HEK293 (cell line): ENCODE measurements at regions not wholly inside any gene's neighbourhood (a gene's known extent, or its start where the extent isn't known, plus 50 kb on each side); places are given as distances from the start of the nearest gene placed in this dataset.
"Not testable (repeated sequence)": the region's sequence is repeated elsewhere in the genome, so short reads cannot be mapped to it uniquely, and the experiment has no call there.

Experiments used
- CTCF ChIA-PET: fragments of 350-600 bp; formaldehyde crosslinking; extraction: SDS; loops from one replicate; lab custom pipeline; 2021; ENCODE audit warnings: antibody characterized with exemption; lab: Yijun Ruan, JAX
- POLR2A ChIA-PET: fragments of 300-600 bp; formaldehyde crosslinking; extraction: SDS; loops from one replicate; lab custom pipeline; 2020; ENCODE audit warnings: antibody characterized with exemption, inconsistent platforms; lab: Yijun Ruan, JAX
- H3K27ac ChIP-seq: fragments of 200-500 bp; sonication (Bioruptor generic); 2 replicates; pipeline ENCODE4 v1.5.1; 2014; ENCODE audit warnings: low read depth, low read length, control low read depth, inconsistent platforms; ENCODE audit errors: extremely low read depth
- H3K36me3 ChIP-seq, 2 experiments: fragments of 200-500 bp in 1 of 2; sonication (Bioruptor generic) in 1 of 2; 1 replicate in 1 of 2; 2 replicates in 1 of 2; pipeline ENCODE4 v1.5.1; 2014 to 2017; ENCODE audit warnings: inconsistent platforms in 2 of 2, low read length in 2 of 2; ENCODE audit not compliant: control insufficient read depth in 2 of 2, insufficient read depth in 1 of 2
- H3K4me1 ChIP-seq: fragments of 200-500 bp; sonication (Bioruptor generic); 2 replicates; pipeline ENCODE4 v1.5.1; 2014; ENCODE audit warnings: mild to moderate bottlenecking, low read length, inconsistent platforms; ENCODE audit not compliant: control insufficient read depth, insufficient read depth
- H3K4me3 ChIP-seq: 2 replicates; pipeline ENCODE4 v1.5.1; 2011; ENCODE audit warnings: low read depth, mild to moderate bottlenecking, control low read depth, low read length, moderate library complexity
- H3K9me3 ChIP-seq: fragments of 200-500 bp; sonication (Bioruptor generic); 2 replicates; pipeline ENCODE4 v1.5.1; 2014; ENCODE audit warnings: low read depth, low read length, inconsistent platforms; ENCODE audit not compliant: control insufficient read depth, insufficient read depth
- BCL11A ChIP-seq: fragments of 450-650 bp; formaldehyde crosslinking; IDR thresholded peaks from 2 replicates; pipeline ENCODE4 v1.5.1; 2016; ENCODE audit warnings: low read depth, missing biosample characterization, missing genetic modification characterization
- GFI1B ChIP-seq: fragments of 450-650 bp; formaldehyde crosslinking; IDR thresholded peaks from 2 replicates; pipeline ENCODE4 v1.5.1; 2016; ENCODE audit warnings: missing biosample characterization, missing genetic modification characterization
- GLIS1 ChIP-seq: fragments of 450-650 bp; formaldehyde crosslinking; IDR thresholded peaks from 2 replicates; pipeline ENCODE4 v1.5.1; 2016; ENCODE audit warnings: missing biosample characterization, missing genetic modification characterization
- KLF9 ChIP-seq: fragments of 450-650 bp; formaldehyde crosslinking; IDR thresholded peaks from 2 replicates; pipeline ENCODE4 v1.5.1; 2016; ENCODE audit warnings: missing biosample characterization, missing genetic modification characterization, low read depth
- ZBTB7A ChIP-seq: fragments of 450-650 bp; formaldehyde crosslinking; IDR thresholded peaks from 2 replicates; pipeline ENCODE4 v1.5.1; 2016; ENCODE audit warnings: low read depth, missing biosample characterization, missing genetic modification characterization
- ZFP37 ChIP-seq: fragments of 450-650 bp; formaldehyde crosslinking; IDR thresholded peaks from 2 replicates; pipeline ENCODE4 v1.5.1; 2016; ENCODE audit warnings: missing biosample characterization, missing genetic modification characterization
- ZFP41 ChIP-seq: fragments of 450-650 bp; formaldehyde crosslinking; IDR thresholded peaks from 2 replicates; pipeline ENCODE4 v1.5.1; 2016; ENCODE audit warnings: missing biosample characterization, missing genetic modification characterization, borderline replicate concordance
- ZNF146 ChIP-seq: fragments of 450-650 bp; formaldehyde crosslinking; IDR thresholded peaks from 2 replicates; pipeline ENCODE4 v1.5.1; 2016; ENCODE audit warnings: missing biosample characterization, missing genetic modification characterization
- ZNF148 ChIP-seq: fragments of 450-650 bp; formaldehyde crosslinking; IDR thresholded peaks from 2 replicates; pipeline ENCODE4 v1.5.0; 2017; ENCODE audit warnings: missing biosample characterization, missing genetic modification characterization, borderline replicate concordance
- ZNF184 ChIP-seq: fragments of 450-650 bp; IDR thresholded peaks from 2 replicates; pipeline ENCODE4 v1.5.1; 2018; ENCODE audit warnings: missing biosample characterization, mild to moderate bottlenecking, missing genetic modification characterization
- ZNF202 ChIP-seq: fragments of 450-650 bp; formaldehyde crosslinking; IDR thresholded peaks from 2 replicates; pipeline ENCODE4 v1.5.1; 2016; ENCODE audit warnings: missing biosample characterization, missing genetic modification characterization, borderline replicate concordance
- ZNF354C ChIP-seq: fragments of 450-650 bp; formaldehyde crosslinking; IDR thresholded peaks from 2 replicates; pipeline ENCODE4 v1.5.1; 2016; ENCODE audit warnings: missing biosample characterization, missing genetic modification characterization, low read depth, borderline replicate concordance
- ZNF555 ChIP-seq: fragments of 450-650 bp; formaldehyde crosslinking; conservative IDR thresholded peaks from 2 replicates; pipeline ENCODE4 v1.5.1; 2017; ENCODE audit warnings: missing biosample characterization, mild to moderate bottlenecking, missing genetic modification characterization, inconsistent platforms
- ZNF768 ChIP-seq: fragments of 450-650 bp; formaldehyde crosslinking; IDR thresholded peaks from 2 replicates; pipeline ENCODE4 v1.5.1; 2018; ENCODE audit warnings: missing biosample characterization, mild to moderate bottlenecking, missing genetic modification characterization
- ZNF776 ChIP-seq: fragments of 450-650 bp; formaldehyde crosslinking; IDR thresholded peaks from 2 replicates; pipeline ENCODE4 v1.5.0; 2017; ENCODE audit warnings: missing biosample characterization, missing genetic modification characterization, borderline replicate concordance
- ZNF777 ChIP-seq: fragments of 450-650 bp; formaldehyde crosslinking; IDR thresholded peaks from 2 replicates; pipeline ENCODE4 v1.5.1; 2017; ENCODE audit warnings: missing biosample characterization, missing genetic modification characterization, borderline replicate concordance
- ZNF830 ChIP-seq: fragments of 450-650 bp; IDR thresholded peaks from 2 replicates; pipeline ENCODE4 v1.5.0; 2018; ENCODE audit warnings: missing biosample characterization, missing genetic modification characterization, low read depth, mild to moderate bottlenecking, moderate library complexity
- ZSCAN16 ChIP-seq: fragments of 450-650 bp; formaldehyde crosslinking; IDR thresholded peaks from 2 replicates; pipeline ENCODE4 v1.5.1; 2016; ENCODE audit warnings: missing biosample characterization, missing genetic modification characterization
- TF ChIP-seq, protein P1 (sequence below): fragments of 450-650 bp; formaldehyde crosslinking; IDR thresholded peaks from 2 replicates; pipeline ENCODE4 v1.5.1; 2016; ENCODE audit warnings: missing biosample characterization, missing genetic modification characterization

DNA sequence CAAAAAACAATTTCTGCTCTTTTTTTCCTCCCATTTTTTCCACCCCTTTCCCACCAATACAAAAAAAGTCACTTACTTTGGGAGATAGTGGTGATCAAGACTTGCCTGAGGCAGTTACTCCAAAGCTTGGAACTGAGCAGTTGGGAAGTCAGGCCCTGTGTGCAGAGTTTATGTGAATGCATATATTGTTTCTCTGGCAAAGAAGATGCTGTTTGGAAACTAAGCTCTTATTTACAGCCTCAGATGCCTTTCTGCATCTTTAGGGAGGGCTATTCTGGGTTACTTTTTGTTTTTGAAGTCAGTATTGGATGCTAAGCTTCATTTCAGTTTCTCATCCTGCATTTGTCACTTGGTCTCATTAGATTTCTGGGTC, 136.3 kb downstream of the ZNF330 start:
- H3K36me3 ChIP-seq: no peaks in the 10 kb centered on the region
- H3K9me3 ChIP-seq: no peaks in the 10 kb centered on the region
- POLR2A ChIA-PET: no interaction called here
- TF ChIP-seq ZNF768 (tag by site-specific recombination) (no peak), BCL11A (tag by site-specific recombination) (no peak), ZNF777 (tag by site-specific recombination) (no peak), GLIS1 (tag by site-specific recombination) (no peak), ZNF184 (no peak), KLF9 (tag by site-specific recombination) (no peak), ZNF555 (no peak), ZNF202 (tag by site-specific recombination) (no peak), ZNF830 (tag by site-specific recombination) (no peak), ZNF354C (no peak), ZFP37 (tag by site-specific recombination) (no peak), ZSCAN16 (tag by site-specific recombination) (no peak), ZFP41 (tag by site-specific recombination) (no peak)
- TF ChIP-seq, protein P1, sequence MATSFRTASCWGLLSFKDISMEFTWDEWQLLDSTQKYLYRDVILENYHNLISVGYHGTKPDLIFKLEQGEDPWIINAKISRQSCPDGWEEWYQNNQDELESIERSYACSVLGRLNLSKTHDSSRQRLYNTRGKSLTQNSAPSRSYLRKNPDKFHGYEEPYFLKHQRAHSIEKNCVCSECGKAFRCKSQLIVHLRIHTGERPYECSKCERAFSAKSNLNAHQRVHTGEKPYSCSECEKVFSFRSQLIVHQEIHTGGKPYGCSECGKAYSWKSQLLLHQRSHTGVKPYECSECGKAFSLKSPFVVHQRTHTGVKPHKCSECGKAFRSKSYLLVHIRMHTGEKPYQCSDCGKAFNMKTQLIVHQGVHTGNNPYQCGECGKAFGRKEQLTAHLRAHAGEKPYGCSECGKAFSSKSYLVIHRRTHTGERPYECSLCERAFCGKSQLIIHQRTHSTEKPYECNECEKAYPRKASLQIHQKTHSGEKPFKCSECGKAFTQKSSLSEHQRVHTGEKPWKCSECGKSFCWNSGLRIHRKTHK (tag by site-specific recombination): no peak
- TF ChIP-seq, all 188 proteins: peak for 0
- no peak overlapping the region for H3K4me3 ChIP-seq
- H3K4me1 ChIP-seq: no peaks in the 10 kb centered on the region
- no peak overlapping the region for H3K27ac ChIP-seq
- CTCF ChIA-PET: no interaction called here

DNA sequence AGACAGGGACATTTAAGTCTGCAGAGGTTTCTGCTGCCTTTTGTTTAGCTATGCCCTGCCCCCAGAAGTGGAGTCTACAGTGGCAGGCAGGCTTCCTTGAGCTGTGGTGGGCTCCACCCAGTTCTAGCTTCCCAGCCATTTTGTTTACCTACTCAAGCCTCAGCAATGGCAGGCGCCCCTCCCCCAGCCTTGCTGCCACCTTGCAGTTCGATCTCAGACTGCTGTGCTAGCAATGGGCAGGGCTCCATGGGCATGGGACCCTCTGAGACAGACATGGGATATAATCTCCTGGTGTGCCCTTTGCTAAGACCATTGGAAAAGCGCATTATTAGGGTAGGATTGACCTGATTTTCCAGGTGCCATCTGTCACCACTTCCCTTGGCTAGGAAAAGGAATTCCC, 147.5 kb downstream of the ZNF330 start:
- H3K4me3 ChIP-seq, H3K9me3 ChIP-seq, H3K36me3 ChIP-seq, H3K4me1 ChIP-seq, CTCF ChIA-PET, POLR2A ChIA-PET, H3K27ac ChIP-seq: not testable (repeated sequence)

GRCh38 chr4:141371206-141371605, 150.5 kb downstream of the ZNF330 start:
- Histone ChIP-seq H3K9me3 (no peaks in the 10 kb centered on the region), H3K36me3 (no peaks in the 10 kb centered on the region), H3K4me1 (no peaks in the 10 kb centered on the region), H3K27ac (no peak overlapping the region), H3K4me3 (no peak overlapping the region)
- ChIA-PET POLR2A (no interaction called here), CTCF (no interaction called here)
- TF ChIP-seq GFI1B (tag by site-specific recombination) (no peak), ZNF146 (tag by site-specific recombination) (no peak), ZBTB7A (tag by site-specific recombination) (no peak), ZNF776 (tag by site-specific recombination) (no peak), ZNF148 (tag by site-specific recombination) (no peak)
